Thyroid gland (tissue), 4 donors: ENCODE measurements at regions not wholly inside any gene's neighbourhood (a gene's known extent, or its start where the extent isn't known, plus 50 kb on each side); places are given as distances from the start of the nearest gene placed in this dataset.

ENCODE experiments used
- DNase-seq, 2 donors: peaks; one replicate each; pipeline ENCODE4 v3.0.0-alpha.2; 2019
- H3K27ac ChIP-seq, 3 donors: fragments of 200-600 bp; sonication (generic); 1 replicate in 2 of 3; 2 replicates in 1 of 3; pipeline ENCODE4 v1.5.1; 2016 to 2019; ENCODE audit warnings: mild to moderate bottlenecking in 1 of 3, moderate library complexity in 1 of 3
- H3K27me3 ChIP-seq: fragments of 200-600 bp; sonication (generic); one replicate; pipeline ENCODE4 v1.5.1; 2019
- H3K36me3 ChIP-seq, 2 donors: fragments of 200-600 bp; sonication (generic); one replicate each; pipeline ENCODE4 v1.5.1; 2016 to 2019
- H3K4me1 ChIP-seq, 2 donors: fragments of 200-600 bp; sonication (generic); one replicate each; pipeline ENCODE4 v1.5.1; 2017 to 2019
- H3K4me3 ChIP-seq, 3 donors: fragments of 200-600 bp; sonication (generic); replicated peaks in 1 of 3; 1 replicate in 2 of 3; 2 replicates in 1 of 3; pipeline ENCODE4 v1.5.1; 2016; ENCODE audit warnings: mild to moderate bottlenecking in 1 of 3
- H3K9me3 ChIP-seq: fragments of 200-600 bp; sonication (generic); one replicate; pipeline ENCODE4 v1.5.1; 2017
- CTCF ChIP-seq, 6 experiments: fragments of 200-600 bp in 3 of 6; fragments of 450-650 bp in 3 of 6; sonication (generic) in 3 of 6; IDR thresholded peaks; one replicate each; pipeline ENCODE4 v1.5.1; 2016 to 2019; ENCODE audit warnings: antibody characterized with exemption in 6 of 6, mild to moderate bottlenecking in 2 of 6, inconsistent platforms in 1 of 6, moderate library complexity in 1 of 6
- POLR2A ChIP-seq, 2 donors: fragments of 450-650 bp; IDR thresholded peaks; one replicate each; pipeline ENCODE4 v1.6.1; 2017; ENCODE audit warnings: antibody characterized with exemption in 2 of 2, mild to moderate bottlenecking in 2 of 2, moderate library complexity in 1 of 2
- WGBS, 2 donors: methylation state at CpG; one replicate each; pipeline ENCODE4 v1.1.5; 2017; 5-methylcytosine and 5-hydroxymethylcytosine counted together
- intact Hi-C: fragments of 100-400 bp; cut with DNase I; formaldehyde crosslinking; loops from one replicate; pipeline ENCODE4 v1.15.1; 2023

- H3K4me3 ChIP-seq = no peak overlapping the region
- no peaks in the 10 kb centered on the region for H3K27me3 ChIP-seq
- DNase-seq = no peak
- no peaks in the 10 kb centered on the region for H3K36me3 ChIP-seq
- WGBS, 2 donors = 89% methylated on average over 2 of the region's 3 CpGs; no CpG with 5 or more reads in 1 of the 2 donors
- no peaks in the 10 kb centered on the region for H3K9me3 ChIP-seq
- TF ChIP-seq POLR2A (IDR thresholded peaks at IDR 0.05) (no peak), CTCF (IDR thresholded peaks at IDR 0.05) (no peak)
- intact Hi-C loops = no loop called here
- peaks cover 7 to 9% of the 10 kb centered on the region in 2 donors for H3K4me1 ChIP-seq
- H3K27ac ChIP-seq = no peak overlapping the region
Observed at GRCh38 chrX:68983004-68983857, 154.4 kb downstream of the EFNB1 start.

GRCh38 chrX:68982476-68982875 is 153.7 kb downstream of the EFNB1 start:
- H3K36me3 ChIP-seq = no peaks in the 10 kb centered on the region
- H3K27me3 ChIP-seq = no peaks in the 10 kb centered on the region
- H3K9me3 ChIP-seq = no peaks in the 10 kb centered on the region
- WGBS, 2 donors = 84 to 87% methylated on average over 5 of the region's 5 CpGs
- no peak for DNase-seq
- intact Hi-C loops = no loop called here
- TF ChIP-seq CTCF (IDR thresholded peaks at IDR 0.05) = no peak
- no peak for TF ChIP-seq POLR2A (IDR thresholded peaks at IDR 0.05)
- no peak overlapping the region for H3K27ac ChIP-seq
- H3K4me3 ChIP-seq = no peak overlapping the region
- peaks cover 15 to 16% of the 10 kb centered on the region in 2 donors for H3K4me1 ChIP-seq

DNA sequence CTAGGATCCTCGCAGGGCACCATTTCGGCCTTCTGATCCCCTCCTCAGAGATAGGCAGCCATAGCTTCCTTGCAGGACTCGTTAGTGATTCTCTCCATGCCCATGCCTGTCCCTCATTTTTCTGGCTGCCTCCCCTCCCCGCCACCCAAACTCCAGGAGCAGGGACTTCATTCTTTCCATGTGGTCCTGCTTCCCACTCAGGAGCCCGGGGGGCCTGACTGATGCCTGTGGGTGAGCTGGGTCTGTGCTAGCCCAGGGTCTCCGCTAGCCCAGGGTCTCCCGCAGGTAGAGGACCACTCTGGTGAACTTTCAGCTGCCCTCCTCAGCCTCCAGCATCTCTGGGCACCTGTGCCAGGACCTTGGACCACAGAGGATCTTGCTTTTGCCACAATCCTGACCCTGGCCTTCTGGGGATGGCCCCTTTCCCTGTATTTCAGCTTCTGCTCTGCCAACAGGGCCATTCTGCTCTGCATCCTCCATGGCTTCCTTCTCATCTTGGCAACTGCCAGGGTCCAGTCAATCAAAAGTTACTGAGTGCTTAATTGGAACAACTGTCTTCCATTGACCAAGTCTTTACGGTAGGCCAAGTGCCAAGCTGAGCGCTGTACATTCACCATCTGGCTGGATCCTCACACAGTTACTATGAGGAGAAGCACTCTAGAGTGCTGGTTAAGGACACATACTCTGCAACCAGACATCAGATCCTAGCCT is 152.2 kb downstream of the EFNB1 start:
- no peak for DNase-seq

DNA sequence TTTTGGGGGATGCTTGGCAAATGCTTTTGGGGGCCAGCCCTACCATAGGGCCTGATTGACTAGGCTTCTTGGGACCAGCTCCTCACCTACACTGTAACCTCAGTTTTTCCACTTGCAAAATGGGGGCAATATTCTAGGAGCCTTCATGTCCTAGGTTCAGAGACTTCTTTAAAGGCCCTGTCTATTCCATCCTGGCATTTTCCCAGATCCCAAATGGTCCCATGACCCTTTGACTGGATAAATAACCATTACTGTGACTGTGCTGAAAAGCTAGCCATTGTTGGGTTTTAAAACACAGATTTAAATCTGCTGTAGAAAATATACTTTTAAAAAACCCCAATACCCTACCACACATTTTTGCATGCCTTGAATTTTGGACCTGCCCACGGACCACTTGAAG is 149.8 kb downstream of the EFNB1 start:
- Histone ChIP-seq H3K36me3 (no peaks in the 10 kb centered on the region), H3K4me3 (no peak overlapping the region), H3K9me3 (no peaks in the 10 kb centered on the region), H3K4me1 (peaks cover 16 to 17% of the 10 kb centered on the region in 2 donors), H3K27ac (peak overlapping the region in 2 of 3 donors; percentile 36 to 37), H3K27me3 (no peaks in the 10 kb centered on the region)
- no peak for DNase-seq
- no peak for TF ChIP-seq CTCF (IDR thresholded peaks at IDR 0.05)
- TF ChIP-seq POLR2A (IDR thresholded peaks at IDR 0.05) = no peak
- 46 to 60% methylated on average over 1 of the region's 1 CpG for WGBS, 2 donors
- intact Hi-C loops = no loop called here

More for the DNA sequence above, 152.2 kb downstream of the EFNB1 start:
- Histone ChIP-seq H3K4me3 (no peak overlapping the region), H3K27ac (no peak overlapping the region), H3K27me3 (no peaks in the 10 kb centered on the region), H3K36me3 (no peaks in the 10 kb centered on the region), H3K4me1 (peaks cover 16 to 17% of the 10 kb centered on the region in 2 donors), H3K9me3 (no peaks in the 10 kb centered on the region)
- intact Hi-C loops = no loop called here
- TF ChIP-seq POLR2A (IDR thresholded peaks at IDR 0.05) (no peak), CTCF (IDR thresholded peaks at IDR 0.05) (no peak)
- 94 to 96% methylated on average over 4 to 9 of the region's 9 CpGs for WGBS, 2 donors

DNA sequence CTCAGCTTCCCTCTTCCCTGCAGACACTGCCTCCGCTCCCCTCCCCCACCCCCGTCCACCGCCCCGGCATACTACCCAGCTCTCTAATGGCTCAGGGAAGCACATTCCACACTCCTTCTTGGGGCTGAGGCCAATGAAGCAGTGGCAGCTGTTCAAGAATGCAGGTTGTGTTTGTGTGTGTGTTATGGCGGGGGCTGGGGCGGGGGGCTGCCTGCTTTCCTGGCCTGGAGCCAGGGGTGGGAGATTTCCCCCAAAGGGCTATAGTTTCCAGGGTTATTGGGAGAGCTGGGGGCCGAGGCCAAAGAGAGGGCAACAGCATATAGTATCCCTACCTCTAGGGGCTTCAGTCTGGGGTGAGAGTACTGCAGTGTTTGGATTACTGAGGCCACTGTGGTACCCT is 149.4 kb downstream of the EFNB1 start:
- WGBS, 2 donors = 4 to 13% methylated on average over 4 to 5 of the region's 7 CpGs
- TF ChIP-seq POLR2A (IDR thresholded peaks at IDR 0.05) (no peak), CTCF (IDR thresholded peaks at IDR 0.05) (no peak)

More for the DNA sequence above, 149.4 kb downstream of the EFNB1 start:
- Histone ChIP-seq H3K4me3 (no peak overlapping the region), H3K9me3 (no peaks in the 10 kb centered on the region), H3K4me1 (peaks cover 16 to 17% of the 10 kb centered on the region in 2 donors), H3K36me3 (no peaks in the 10 kb centered on the region), H3K27me3 (no peaks in the 10 kb centered on the region), H3K27ac (peak overlapping the region in 2 of 3 donors; percentile 36 to 37)
- peak; percentile 71 to 76 for DNase-seq
- intact Hi-C loops = no loop called here
